Right lung (tissue), 2 donors: ENCODE measurements at regions not wholly inside any gene's neighbourhood (a gene's known extent, or its start where the extent isn't known, plus 50 kb on each side); places are given as distances from the start of the nearest gene placed in this dataset.

Experiments
- DNase-seq, 2 donors: peaks; one replicate each; pipeline ENCODE4 v3.0.0-alpha.2; 2013

- DNase-seq: peak in 1 of 2 donors; percentile 69
Measured at GRCh38 chr7:22586786-22587140, 86.8 kb upstream of the STEAP1B start.

GRCh38 chr7:22586101-22586785 is 86.3 kb upstream of the STEAP1B start:
- DNase-seq: no peak

GRCh38 chr7:22584179-22584578 is 84.2 kb upstream of the STEAP1B start:
- DNase-seq: no peak

GRCh38 chr7:22582863-22583622 is 83.1 kb upstream of the STEAP1B start:
- peak in 1 of 2 donors; percentile 64 for DNase-seq

GRCh38 chr7:22581099-22581498 is 81.1 kb upstream of the STEAP1B start:
- no peak for DNase-seq

- no peak for DNase-seq
Measured at GRCh38 chr7:22579961-22580360, 80.0 kb upstream of the STEAP1B start.

GRCh38 chr7:22578007-22578733 is 78.2 kb upstream of the STEAP1B start:
- DNase-seq: no peak

GRCh38 chr7:22577470-22578001 is 77.5 kb upstream of the STEAP1B start:
- DNase-seq: peak; percentile 86 to 87

GRCh38 chr7:22576612-22577469 is 76.9 kb upstream of the STEAP1B start:
- no peak for DNase-seq

GRCh38 chr7:22574754-22575520 is 74.9 kb upstream of the STEAP1B start:
- DNase-seq: no peak

GRCh38 chr7:22572937-22573336 is 72.9 kb upstream of the STEAP1B start:
- DNase-seq: no peak

GRCh38 chr7:22572292-22572691 is 72.3 kb upstream of the STEAP1B start:
- DNase-seq: no peak

GRCh38 chr7:22571766-22572165 is 71.8 kb upstream of the STEAP1B start:
- no peak for DNase-seq

GRCh38 chr7:22569586-22570321 is 69.8 kb upstream of the STEAP1B start:
- DNase-seq: no peak

- DNase-seq: no peak
Measured at GRCh38 chr7:22566592-22566991, 66.6 kb upstream of the STEAP1B start.

- DNase-seq: no peak
Measured at GRCh38 chr7:22566176-22566575, 66.2 kb upstream of the STEAP1B start.

- DNase-seq: no peak
Measured at GRCh38 chr7:22565315-22565811, 65.4 kb upstream of the STEAP1B start.

GRCh38 chr7:22564511-22565045 is 64.6 kb upstream of the STEAP1B start:
- DNase-seq: no peak

GRCh38 chr7:22563621-22564241 is 63.7 kb upstream of the STEAP1B start:
- no peak for DNase-seq
